Trophoblast cell (in vitro differentiated cells and primary cell): ENCODE measurements at regions not wholly inside any gene's neighbourhood (a gene's known extent, or its start where the extent isn't known, plus 50 kb on each side); places are given as distances from the start of the nearest gene placed in this dataset.

Source experiments
- DNase-seq, 2 donors: peaks; one replicate each; pipeline ENCODE4 v3.0.0-alpha.2; 2016
- H2AFZ ChIP-seq: 2 replicates; pipeline ENCODE4 v1.6.1; 2013; ENCODE audit warnings: low read length, moderate library complexity, mild to moderate bottlenecking; ENCODE audit not compliant: insufficient read depth, poor library complexity
- H2AK5ac ChIP-seq: 2 replicates; pipeline ENCODE4 v1.6.1; 2013; ENCODE audit warnings: mild to moderate bottlenecking, low read length
- H2BK120ac ChIP-seq: 2 replicates; pipeline ENCODE4 v1.6.1; 2013; ENCODE audit warnings: low read length, mild to moderate bottlenecking, moderate library complexity; ENCODE audit not compliant: insufficient read depth, poor library complexity
- H2BK12ac ChIP-seq: 2 replicates; pipeline ENCODE4 v1.6.1; 2013; ENCODE audit warnings: mild to moderate bottlenecking, low read length, moderate library complexity
- H2BK5ac ChIP-seq: 2 replicates; pipeline ENCODE4 v1.6.1; 2013; ENCODE audit warnings: low read length, low read depth, moderate library complexity, mild to moderate bottlenecking; ENCODE audit not compliant: poor library complexity
- H3K14ac ChIP-seq: 2 replicates; pipeline ENCODE4 v1.6.1; 2013; ENCODE audit warnings: mild to moderate bottlenecking, low read length
- H3K18ac ChIP-seq: 2 replicates; pipeline ENCODE4 v1.6.1; 2013; ENCODE audit warnings: mild to moderate bottlenecking, low read length
- H3K23ac ChIP-seq: 2 replicates; pipeline ENCODE4 v1.6.1; 2013; ENCODE audit warnings: low read length
- H3K27ac ChIP-seq: 2 replicates; pipeline ENCODE4 v1.5.1; 2013; ENCODE audit warnings: low read depth, mild to moderate bottlenecking, inconsistent platforms, low read length, moderate library complexity
- H3K27me3 ChIP-seq: 2 replicates; pipeline ENCODE4 v1.6.1; 2013; ENCODE audit warnings: inconsistent platforms, mild to moderate bottlenecking, low read length, moderate library complexity; ENCODE audit not compliant: insufficient read depth
- H3K36me3 ChIP-seq, 2 experiments: 1 replicate in 1 of 2; 2 replicates in 1 of 2; pipeline ENCODE4 v1.6.1; 2013; ENCODE audit warnings: low read length in 2 of 2, mild to moderate bottlenecking in 2 of 2, moderate library complexity in 1 of 2; ENCODE audit not compliant: insufficient read depth in 2 of 2, control insufficient read depth in 1 of 2
- H3K4ac ChIP-seq: 2 replicates; pipeline ENCODE4 v1.6.1; 2013; ENCODE audit warnings: low read depth, mild to moderate bottlenecking, low read length, moderate library complexity
- H3K4me1 ChIP-seq, 2 experiments: 1 replicate in 1 of 2; 2 replicates in 1 of 2; pipeline ENCODE4 v1.6.1; 2013; ENCODE audit warnings: low read length in 2 of 2, mild to moderate bottlenecking in 2 of 2, moderate library complexity in 1 of 2; ENCODE audit not compliant: insufficient read depth in 2 of 2, control insufficient read depth in 1 of 2
- H3K4me2 ChIP-seq: 2 replicates; pipeline ENCODE4 v1.6.1; 2013; ENCODE audit warnings: inconsistent platforms, mild to moderate bottlenecking, low read length, moderate library complexity
- H3K4me3 ChIP-seq: 2 replicates; pipeline ENCODE4 v1.5.1; 2013; ENCODE audit warnings: mild to moderate bottlenecking, low read depth, low read length, inconsistent platforms
- H3K79me1 ChIP-seq: one replicate; pipeline ENCODE4 v1.6.1; 2013; ENCODE audit warnings: low read length
- H3K79me2 ChIP-seq: 2 replicates; pipeline ENCODE4 v1.6.1; 2013; ENCODE audit warnings: low read length, mild to moderate bottlenecking; ENCODE audit not compliant: control insufficient read depth, insufficient read depth, poor library complexity
- H3K9ac ChIP-seq: 2 replicates; pipeline ENCODE4 v1.6.1; 2013; ENCODE audit warnings: mild to moderate bottlenecking, low read length
- H3K9me3 ChIP-seq: 2 replicates; pipeline ENCODE4 v1.6.1; 2013; ENCODE audit warnings: low read depth, mild to moderate bottlenecking, control low read depth, inconsistent platforms, low read length; ENCODE audit not compliant: insufficient read depth
- H4K12ac ChIP-seq: 2 replicates; pipeline ENCODE4 v1.6.1; 2013; ENCODE audit warnings: low read depth, mild to moderate bottlenecking, low read length, moderate library complexity
- H4K8ac ChIP-seq: 2 replicates; pipeline ENCODE4 v1.6.1; 2013; ENCODE audit warnings: low read depth, mild to moderate bottlenecking, low read length, moderate library complexity
- H4K91ac ChIP-seq: one replicate; pipeline ENCODE4 v1.6.1; 2013; ENCODE audit warnings: low read depth, mild to moderate bottlenecking, low read length, moderate library complexity
- WGBS: extraction: QIAGEN DNeasy Blood & Tissue Kit; methylation state at CpG from one replicate; pipeline ENCODE4 v1.1.7; 2013; ENCODE audit warnings: missing lambda C conversion rate; ENCODE audit not compliant: insufficient read length, insufficient coverage; ENCODE audit errors: extremely low coverage; 5-methylcytosine and 5-hydroxymethylcytosine counted together

- Histone ChIP-seq H3K9me3 (no peaks in the 10 kb centered on the region), H2BK120ac (no peak overlapping the region), H3K23ac (no peak overlapping the region), H3K4me3 (no peak overlapping the region), H3K79me1 (no peaks in the 10 kb centered on the region), H4K91ac (no peak overlapping the region), H2BK12ac (no peak overlapping the region), H3K14ac (no peak overlapping the region), H3K27me3 (no peaks in the 10 kb centered on the region), H2AK5ac (no peak overlapping the region), H3K27ac (no peak overlapping the region), H2AFZ (no peak overlapping the region), H3K9ac (no peak overlapping the region), H3K18ac (no peak overlapping the region), H3K4me2 (no peak overlapping the region), H3K4ac (no peak overlapping the region), H3K4me1 (peaks cover 0 to 2% of the 10 kb centered on the region in 2 experiments), H4K8ac (no peak overlapping the region), H3K79me2 (no peaks in the 10 kb centered on the region), H3K36me3 (no peaks in the 10 kb centered on the region), H2BK5ac (no peak overlapping the region), H4K12ac (no peak overlapping the region)
- DNase-seq: no peak
- no CpG with 5 or more reads among the region's 4 CpGs for WGBS
Measured at GRCh38 chr2:204195498-204195897, 258.9 kb downstream of the ICOS start.

DNA sequence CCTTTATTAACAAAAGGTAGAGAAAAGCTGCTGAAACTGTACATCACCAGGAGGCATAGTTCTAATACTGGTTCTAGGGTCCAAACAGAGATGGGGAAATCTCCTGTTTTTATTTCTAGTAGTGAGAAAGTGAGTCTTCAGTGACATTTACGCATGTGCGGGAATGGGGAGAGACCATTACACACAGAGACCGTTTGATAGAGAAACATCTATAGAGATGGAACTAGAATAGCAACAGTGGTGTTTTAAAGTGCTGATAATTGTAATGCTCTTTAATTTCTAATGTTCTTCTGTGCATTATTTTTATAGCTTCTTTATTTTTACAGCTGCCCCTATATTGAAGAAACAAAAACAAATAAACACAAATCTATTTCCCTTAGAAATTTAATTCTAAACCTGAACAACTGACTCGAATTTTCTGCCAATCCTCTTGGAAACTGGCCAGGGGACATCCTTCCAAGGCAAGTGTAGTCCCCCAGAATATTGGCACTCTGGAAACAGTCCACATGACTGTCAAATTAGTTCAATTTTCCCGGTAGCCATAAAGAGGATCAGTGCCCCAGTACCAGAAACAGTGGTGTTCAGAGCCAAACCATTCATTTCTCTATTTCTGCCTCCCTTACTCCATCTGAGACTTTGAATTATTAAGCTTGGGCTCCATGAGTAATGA lies 260.9 kb downstream of the ICOS start:
- 100% methylated on average over 1 of the region's 5 CpGs for WGBS
- H3K27ac ChIP-seq: no peak overlapping the region
- H2BK120ac ChIP-seq: no peak overlapping the region

DNA sequence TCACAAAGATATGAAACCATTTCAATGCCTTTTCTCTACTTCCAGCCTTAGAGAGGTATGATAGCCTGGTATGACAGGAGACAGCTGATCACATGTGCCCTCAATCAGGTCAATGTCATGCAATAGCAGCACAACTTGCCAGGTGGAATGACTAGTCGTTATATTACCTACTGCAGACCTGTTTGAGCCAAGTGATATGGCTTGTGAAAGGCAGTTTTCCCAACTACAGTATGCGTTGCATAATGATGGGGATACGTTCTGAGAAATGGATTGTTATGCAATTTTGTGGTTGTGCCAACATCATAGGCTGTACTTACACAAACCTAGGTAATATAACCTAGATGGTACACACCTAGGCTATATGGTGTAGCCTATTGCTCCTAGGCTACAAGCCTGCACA lies 262.8 kb downstream of the ICOS start:
- H4K91ac ChIP-seq: no peak overlapping the region
- H2AFZ ChIP-seq: no peak overlapping the region
- no peak overlapping the region for H3K27ac ChIP-seq
- H3K9ac ChIP-seq: no peak overlapping the region
- no peak overlapping the region for H4K12ac ChIP-seq
- H3K79me1 ChIP-seq: no peaks in the 10 kb centered on the region
- H2BK120ac ChIP-seq: no peak overlapping the region
- no peaks in the 10 kb centered on the region for H3K4me1 ChIP-seq
- WGBS: no CpG with 5 or more reads among the region's 3 CpGs
- no peaks in the 10 kb centered on the region for H3K36me3 ChIP-seq
- no peaks in the 10 kb centered on the region for H3K9me3 ChIP-seq
- no peaks in the 10 kb centered on the region for H3K27me3 ChIP-seq
- H3K79me2 ChIP-seq: no peaks in the 10 kb centered on the region
- no peak overlapping the region for H3K4me2 ChIP-seq
- H2BK5ac ChIP-seq: no peak overlapping the region
- H2BK12ac ChIP-seq: no peak overlapping the region
- no peak overlapping the region for H3K23ac ChIP-seq
- H2AK5ac ChIP-seq: no peak overlapping the region
- H3K14ac ChIP-seq: no peak overlapping the region
- no peak overlapping the region for H3K4me3 ChIP-seq
- H4K8ac ChIP-seq: no peak overlapping the region
- no peak overlapping the region for H3K4ac ChIP-seq
- H3K18ac ChIP-seq: no peak overlapping the region
- no peak for DNase-seq

More for the DNA sequence above, 260.9 kb downstream of the ICOS start:
- Histone ChIP-seq H3K4me3 (no peak overlapping the region), H3K36me3 (no peaks in the 10 kb centered on the region), H3K9ac (no peak overlapping the region), H3K9me3 (no peaks in the 10 kb centered on the region), H3K27me3 (no peaks in the 10 kb centered on the region), H3K4me1 (no peaks in the 10 kb centered on the region), H3K23ac (no peak overlapping the region), H2BK5ac (no peak overlapping the region), H3K79me2 (no peaks in the 10 kb centered on the region), H3K4ac (no peak overlapping the region), H2BK12ac (no peak overlapping the region), H4K12ac (no peak overlapping the region), H3K18ac (no peak overlapping the region), H3K4me2 (no peak overlapping the region), H3K14ac (no peak overlapping the region), H4K8ac (no peak overlapping the region), H2AK5ac (no peak overlapping the region), H4K91ac (no peak overlapping the region), H3K79me1 (no peaks in the 10 kb centered on the region), H2AFZ (no peak overlapping the region)
- DNase-seq: no peak

GRCh38 chr2:204201507-204201906 lies 264.9 kb downstream of the ICOS start:
- no peak overlapping the region for H2BK5ac ChIP-seq
- no peak overlapping the region for H4K91ac ChIP-seq
- H3K4me2 ChIP-seq: no peak overlapping the region
- H3K4me1 ChIP-seq: peaks cover 0 to 1% of the 10 kb centered on the region in 2 experiments
- H3K18ac ChIP-seq: no peak overlapping the region
- H2AK5ac ChIP-seq: no peak overlapping the region
- H3K36me3 ChIP-seq: no peaks in the 10 kb centered on the region
- no peaks in the 10 kb centered on the region for H3K79me1 ChIP-seq
- H3K4ac ChIP-seq: no peak overlapping the region
- no peak overlapping the region for H3K14ac ChIP-seq
- DNase-seq: no peak
- H4K12ac ChIP-seq: no peak overlapping the region
- no CpG with 5 or more reads among the region's 2 CpGs for WGBS
- no peak overlapping the region for H2BK12ac ChIP-seq
- no peak overlapping the region for H3K4me3 ChIP-seq
- H4K8ac ChIP-seq: no peak overlapping the region
- no peaks in the 10 kb centered on the region for H3K27me3 ChIP-seq
- H2BK120ac ChIP-seq: no peak overlapping the region
- no peak overlapping the region for H3K23ac ChIP-seq
- H3K9me3 ChIP-seq: no peaks in the 10 kb centered on the region
- H3K79me2 ChIP-seq: no peaks in the 10 kb centered on the region
- no peak overlapping the region for H2AFZ ChIP-seq
- no peak overlapping the region for H3K9ac ChIP-seq
- no peak overlapping the region for H3K27ac ChIP-seq
